ENCODE measurements at regions not wholly inside any gene's neighbourhood (a gene's known extent, or its start where the extent isn't known, plus 50 kb on each side); places are given as distances from the start of the nearest gene placed in this dataset.
A peak's percentile ranks its signal among the peaks of the same experiment; 100 is the strongest.

DNA sequence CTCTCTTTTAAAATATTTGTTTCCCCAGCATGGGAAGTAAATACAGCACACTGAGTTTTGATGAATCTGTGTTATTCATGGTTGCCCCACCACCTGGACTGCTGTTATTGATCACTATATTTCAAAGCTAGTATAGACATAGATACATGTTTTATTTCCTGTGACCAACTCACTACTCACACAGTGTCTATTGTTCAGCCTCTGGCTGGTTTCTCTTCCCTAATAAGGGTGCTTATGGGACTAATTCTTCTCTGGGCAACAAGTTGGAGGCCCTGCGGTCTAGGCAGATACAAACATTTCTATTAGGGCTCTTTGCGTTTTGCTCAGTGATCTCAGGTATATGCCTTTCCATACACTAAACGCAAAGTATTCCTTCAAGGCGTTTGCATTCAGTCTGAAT, 1191.0 kb upstream of the TMEM132C start:
- DNase-seq: no peak

DNA sequence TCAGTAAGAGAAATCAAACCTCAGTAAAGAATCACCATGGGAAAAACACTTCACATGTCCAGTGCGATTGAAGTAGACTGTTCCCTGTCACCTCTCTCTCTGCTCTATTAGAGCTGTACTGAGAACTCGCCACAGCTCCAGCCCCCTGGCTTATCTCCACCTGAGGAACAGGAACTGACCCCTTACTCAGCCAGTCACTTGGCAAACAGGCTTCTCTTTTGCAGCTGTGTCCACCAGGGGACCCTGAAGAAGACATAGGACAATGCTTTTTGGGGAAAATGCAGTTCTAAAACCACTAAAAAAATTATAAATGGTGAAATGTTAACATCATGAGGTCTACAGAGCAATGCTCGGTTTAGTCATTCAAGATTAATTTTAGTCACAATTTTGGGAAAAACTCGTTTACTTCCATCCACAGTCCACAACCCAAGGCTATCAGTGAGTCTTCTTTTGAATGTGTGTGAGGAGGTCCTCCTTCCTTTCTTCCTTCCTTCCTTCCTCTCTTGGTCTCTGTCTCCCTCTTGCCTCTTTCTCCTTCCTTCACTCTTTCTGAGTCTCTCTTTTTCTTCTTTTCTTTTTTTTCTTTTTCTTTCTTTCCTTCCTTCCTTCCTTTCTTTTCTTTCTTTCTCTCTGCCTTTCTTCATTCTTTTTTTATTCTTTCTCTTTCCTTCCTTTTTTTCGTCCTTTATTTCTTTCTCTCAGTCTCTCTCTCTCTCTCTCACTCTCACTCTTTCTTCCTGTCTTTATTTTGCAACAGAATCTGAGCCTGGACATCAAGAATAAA, 1189.5 kb upstream of the TMEM132C start:
- DNase-seq: no peak

DNA sequence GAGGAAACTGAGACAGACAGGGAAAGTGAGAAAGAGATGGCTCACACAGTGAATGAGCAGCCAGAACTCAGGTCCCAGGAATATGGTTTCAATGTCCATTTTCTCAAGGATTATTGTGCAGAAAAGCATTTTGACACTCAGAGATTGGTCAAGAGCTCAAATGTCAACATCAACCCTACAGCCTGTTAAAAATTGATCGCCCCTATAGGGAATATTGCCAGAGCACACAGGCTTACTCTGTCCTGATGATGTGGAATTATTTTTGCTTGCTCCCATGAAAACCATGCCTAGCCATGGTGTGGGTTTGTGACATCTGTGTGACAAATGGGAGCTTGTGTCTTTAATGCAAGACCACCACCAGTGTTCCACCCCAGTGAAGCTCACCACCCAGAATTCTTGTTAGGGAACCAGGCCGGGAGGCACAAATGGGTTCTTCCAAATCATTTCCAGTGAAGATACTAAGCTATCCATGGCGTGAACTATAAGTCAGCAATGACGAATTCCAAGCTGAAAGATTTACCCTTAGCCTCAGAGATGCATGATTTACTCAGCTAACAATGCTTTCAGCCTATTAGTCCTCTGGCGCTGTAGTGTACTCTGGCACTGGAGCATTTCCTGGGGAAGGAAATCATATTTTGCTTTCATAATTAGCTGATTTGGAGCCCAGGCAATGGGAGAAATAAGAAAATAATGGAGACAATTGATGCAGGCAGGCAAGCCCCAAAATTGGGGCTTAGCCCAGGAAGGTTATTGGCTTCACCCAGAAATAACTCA, 1188.2 kb upstream of the TMEM132C start:
- DNase-seq: no peak

DNA sequence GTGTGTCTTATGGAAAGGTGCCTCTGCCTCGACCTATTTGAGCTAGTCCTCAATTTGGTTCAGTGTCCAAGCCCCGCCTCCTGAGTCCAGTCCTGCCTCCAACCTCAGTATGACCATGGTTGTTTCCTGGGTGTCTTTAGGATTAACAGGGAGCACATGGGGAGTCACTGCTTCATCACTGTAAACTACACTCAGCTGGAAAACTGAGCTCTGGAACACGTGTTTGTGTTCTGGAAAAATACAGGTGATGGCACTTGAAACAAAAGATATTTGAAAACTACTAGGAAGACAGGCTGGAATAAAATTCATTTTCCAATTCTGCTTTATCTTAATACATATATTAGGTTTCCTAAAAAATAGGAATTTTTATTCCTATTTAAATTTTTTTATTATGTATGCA, 1187.3 kb upstream of the TMEM132C start:
- no peak for DNase-seq

DNA sequence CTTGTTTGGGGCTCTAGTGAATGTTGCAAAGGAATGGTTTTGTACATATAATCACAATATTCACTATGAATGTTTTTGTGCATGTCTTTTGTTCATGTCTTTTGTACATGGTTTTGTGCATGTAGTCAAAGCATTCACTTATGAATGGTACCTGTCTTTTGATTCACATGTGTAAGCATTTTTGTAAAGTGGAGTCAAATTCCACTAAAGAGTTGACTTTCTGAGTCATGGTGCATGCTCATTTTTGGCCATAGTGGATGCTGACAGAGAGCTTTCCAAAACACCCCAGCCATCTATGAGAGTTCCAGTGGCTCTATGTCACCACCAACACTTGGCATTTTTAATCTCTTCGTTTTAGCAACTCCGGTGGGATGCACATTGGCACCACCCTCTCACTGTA, 1185.9 kb upstream of the TMEM132C start:
- no peak for DNase-seq

DNA sequence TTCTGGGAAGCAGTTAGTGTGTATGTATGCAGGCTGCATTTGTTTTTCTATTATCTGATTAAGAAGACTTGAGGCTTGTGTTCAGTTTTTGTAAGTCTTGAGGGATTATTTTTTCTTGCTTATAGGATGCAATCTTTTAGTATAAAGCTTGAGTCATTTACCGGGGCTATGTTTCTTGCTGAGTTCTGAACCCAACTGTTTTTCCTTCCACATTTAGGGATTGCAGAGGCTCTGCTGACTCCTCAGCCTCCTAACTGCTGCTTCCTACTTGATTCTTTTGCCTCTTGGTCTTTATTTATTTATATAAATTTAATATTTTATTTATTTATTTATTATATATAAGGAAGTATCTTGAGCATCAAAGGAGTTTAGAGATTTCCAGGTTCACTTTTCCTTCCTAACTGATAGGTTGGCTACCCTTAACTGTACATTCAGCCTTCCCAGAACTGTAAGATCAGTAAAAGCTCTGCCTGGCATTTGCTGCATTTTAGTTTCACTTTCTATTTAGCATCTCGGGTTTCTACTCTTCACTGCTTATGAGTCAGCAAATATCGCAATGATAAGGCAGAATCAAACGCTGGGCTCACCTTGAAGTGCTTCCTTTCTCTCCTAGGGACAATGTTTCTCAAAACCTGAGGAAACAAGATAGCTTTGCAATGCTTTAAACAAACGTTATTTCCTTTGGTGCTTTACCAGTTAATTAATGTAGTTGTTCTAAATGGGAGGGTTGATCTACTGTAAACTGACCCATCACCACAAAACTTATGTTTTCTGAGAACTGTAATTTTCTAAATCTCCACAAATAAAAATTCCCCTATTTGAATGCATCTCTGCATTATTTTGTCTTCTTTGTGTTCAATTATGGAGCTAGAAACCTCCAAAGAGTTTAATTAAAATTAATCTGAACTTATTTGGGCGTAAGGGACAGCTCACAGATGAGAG, 1183.7 kb upstream of the TMEM132C start:
- DNase-seq: no peak

DNA sequence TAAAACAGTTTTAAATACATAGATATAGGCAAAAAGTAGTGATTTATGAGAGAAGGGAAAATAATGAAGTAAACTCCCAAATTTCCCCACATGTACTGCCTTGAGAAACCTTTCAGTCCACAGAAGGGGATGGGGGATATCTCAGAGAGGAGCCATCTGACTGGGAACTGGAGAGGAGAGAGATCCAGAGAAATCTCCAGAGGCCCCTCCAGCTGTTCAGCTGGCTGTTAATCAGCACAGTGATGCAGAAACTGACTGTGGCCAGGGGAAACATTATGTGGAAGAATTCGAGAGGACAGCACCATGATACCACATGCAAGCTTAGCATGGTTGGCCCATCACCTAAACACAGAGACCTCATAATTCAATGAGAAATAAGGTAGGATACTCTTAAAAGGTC, 1165.9 kb upstream of the TMEM132C start:
- no peak for DNase-seq

DNA sequence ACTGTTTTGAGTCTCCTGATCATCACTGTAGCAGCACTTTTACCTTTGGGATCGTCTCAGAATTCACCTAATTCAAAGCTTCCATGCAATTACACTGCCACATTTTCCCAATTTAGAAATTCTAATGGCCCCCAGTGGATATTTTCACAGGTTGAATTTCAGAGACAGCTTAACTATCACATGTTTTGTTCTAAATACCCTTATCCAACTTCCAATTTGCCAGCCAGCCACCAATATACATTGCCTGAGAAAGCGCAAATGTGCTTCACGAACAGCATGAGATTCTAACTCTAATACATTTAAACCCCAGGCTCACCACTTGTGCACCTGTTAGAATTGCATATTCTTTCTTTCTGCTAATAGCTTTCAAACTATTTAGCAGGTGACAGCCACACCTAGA, 1160.9 kb upstream of the TMEM132C start:
- no peak for DNase-seq

DNA sequence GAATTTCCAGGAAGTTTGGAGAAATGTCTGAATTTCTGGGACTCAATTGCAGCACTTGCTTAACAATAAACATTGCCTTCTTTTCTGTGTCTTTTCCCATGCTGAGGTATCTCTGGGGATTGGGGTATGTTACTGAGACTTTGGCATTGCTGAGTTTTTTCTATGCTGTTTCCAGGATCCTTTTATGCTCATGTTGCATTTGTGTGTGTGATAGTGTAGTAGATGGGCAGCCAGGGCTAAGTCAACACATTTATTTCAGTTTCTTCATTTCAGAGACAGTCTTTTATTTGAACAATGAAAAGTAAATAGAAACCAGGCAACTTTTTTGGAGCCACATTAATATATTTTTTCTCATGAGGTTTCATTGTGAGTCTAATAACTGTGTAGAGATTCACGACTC, 1160.3 kb upstream of the TMEM132C start:
- no peak for DNase-seq

DNA sequence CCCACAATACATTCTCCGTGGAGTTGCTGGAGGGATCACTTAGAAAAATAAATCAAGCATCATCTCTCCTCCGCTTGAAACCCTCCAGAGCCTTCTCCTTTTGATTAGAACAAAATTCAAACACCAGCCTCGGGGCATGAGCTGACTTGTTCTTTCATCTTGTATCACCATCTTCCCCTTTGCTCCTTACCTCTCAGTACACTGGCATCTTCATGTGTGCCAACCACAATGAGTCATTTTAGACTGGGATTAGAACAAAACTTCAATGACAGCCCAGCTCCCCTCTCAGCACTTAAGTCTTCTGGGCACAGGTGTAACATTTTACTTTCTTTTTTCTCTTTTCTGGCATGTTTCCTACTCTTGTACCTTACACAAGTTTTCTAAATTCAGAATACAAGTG, 1159.2 kb upstream of the TMEM132C start:
- no peak for DNase-seq

DNA sequence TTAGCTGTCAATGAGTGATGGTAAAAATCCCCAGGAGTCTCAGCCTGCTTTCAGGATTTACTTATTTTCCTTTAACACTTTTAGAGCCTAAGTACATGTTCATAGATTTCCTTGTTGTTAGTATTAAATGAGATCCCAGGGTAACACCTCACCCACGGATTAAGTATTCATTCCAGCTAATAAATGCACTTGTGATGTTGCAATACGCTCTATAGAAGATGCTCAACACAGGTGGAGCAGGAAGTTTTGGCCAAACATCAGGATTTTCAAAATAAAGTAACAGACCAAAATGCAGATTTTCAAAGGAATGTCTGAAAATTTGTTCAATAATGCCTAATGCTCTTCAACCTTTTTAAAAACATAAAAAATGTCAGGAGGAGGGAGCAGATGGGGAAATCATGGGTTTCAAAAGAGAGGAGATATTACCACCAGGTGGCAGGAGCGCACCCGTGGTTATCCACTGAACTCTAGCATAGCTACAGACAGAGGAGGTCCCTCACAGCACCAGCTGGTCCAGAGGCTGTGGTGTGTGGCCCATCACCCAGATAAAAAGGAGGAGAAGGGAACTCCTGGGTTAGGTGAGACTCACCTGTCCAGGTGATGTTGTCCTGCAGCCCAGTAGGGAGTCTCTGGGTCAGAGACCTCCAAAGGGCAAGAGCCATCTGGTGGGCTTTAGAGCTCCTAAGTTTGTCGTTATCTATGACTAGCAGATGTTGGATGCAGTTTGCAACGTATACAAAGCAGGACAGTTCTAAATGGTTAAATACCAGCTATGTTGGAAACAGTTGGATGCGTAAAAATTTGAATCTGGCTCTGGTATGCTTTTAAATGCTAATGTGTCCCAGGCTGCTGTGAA, 1158.4 kb upstream of the TMEM132C start:
- no peak for DNase-seq

DNA sequence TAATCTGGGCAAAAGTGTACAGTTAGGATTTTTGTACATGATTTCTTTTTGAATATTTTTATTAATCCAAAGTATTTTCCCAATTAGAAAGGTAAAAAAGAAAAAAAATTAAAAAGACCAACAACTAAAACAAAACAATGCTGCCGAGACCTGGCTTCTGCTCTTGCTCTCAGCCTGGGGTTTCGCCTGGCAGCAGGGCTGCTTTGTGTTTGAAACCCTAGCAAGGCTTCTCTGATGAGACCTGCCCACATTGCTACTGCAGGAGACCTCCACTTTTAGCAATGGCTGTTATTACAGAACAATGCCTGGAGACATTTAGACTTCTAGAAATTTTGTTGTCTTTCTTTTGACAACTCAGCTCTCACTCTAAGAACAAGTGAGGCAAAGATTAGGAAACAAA, 1153.0 kb upstream of the TMEM132C start:
- no peak for DNase-seq

DNA sequence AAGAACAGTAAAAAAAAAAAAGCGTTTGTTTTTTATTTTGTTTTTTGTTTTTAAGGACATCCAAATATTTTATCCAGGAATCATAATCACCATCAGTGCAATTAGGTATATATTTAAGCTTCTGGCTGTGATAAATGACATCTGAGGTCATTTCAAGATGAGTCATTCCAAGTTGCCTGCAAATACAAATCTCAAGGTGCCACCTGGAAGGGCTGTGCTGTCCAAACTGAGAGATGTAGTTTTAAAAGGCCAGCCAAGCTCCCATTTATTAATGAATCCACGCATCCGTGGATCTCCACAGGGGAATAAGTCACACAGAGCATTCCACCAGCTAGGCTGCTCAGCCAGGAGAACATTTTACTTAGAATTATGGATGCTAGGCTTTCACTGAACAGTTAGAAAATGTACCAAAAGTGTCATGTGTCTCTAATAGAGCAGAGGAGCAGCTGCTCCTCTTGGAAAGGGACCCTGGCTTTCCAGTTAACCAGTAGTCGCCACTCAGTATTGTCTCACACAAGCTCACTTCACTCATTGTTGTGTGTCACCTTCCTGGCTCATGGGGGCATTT, 1151.4 kb upstream of the TMEM132C start:
- DNase-seq: peak in 1 of 2 experiments; percentile 15

DNA sequence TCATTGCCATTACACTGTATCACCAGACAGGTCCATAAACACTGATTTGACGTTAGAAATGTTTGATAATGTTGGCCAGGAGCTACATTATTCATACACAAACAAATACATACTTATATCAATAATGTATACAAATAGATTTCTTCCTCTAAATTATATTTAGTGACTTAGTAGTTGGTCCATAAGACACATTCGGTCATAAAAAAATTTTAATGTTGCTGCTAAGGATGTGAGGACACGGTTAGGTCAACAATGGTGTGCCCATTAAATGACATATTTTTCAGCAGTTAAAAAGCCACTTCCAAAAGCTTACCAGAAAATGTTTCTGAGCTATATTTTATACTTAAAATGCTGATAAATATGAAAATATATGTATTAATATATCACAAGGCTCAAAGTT, 1148.7 kb upstream of the TMEM132C start:
- DNase-seq: no peak

DNA sequence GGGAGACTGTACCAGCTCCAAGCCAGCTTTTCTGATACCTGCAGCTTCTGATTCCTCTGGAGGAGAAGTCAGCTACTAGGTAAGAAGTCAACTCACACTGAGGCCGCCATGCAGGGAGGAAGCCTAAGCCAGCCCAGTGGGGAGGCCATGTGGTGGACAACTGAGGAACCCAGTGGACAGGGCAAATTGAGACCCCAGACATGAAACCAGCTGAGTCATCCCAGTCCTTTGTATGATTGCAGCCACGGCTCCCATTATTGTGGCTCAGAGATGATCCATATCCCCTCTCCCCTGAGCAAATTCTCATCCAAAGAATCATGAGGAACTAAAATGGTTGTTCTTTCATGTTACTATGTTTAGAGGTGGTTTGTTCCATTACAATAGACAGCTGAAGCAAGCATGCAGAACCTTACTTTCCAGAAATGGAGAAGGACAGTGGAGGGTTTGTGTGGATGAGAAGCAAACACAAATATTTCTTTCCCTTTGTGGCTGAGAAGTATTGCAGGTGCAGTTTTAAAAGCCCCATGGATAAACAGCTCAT, 1147.3 kb upstream of the TMEM132C start:
- no peak for DNase-seq

DNA sequence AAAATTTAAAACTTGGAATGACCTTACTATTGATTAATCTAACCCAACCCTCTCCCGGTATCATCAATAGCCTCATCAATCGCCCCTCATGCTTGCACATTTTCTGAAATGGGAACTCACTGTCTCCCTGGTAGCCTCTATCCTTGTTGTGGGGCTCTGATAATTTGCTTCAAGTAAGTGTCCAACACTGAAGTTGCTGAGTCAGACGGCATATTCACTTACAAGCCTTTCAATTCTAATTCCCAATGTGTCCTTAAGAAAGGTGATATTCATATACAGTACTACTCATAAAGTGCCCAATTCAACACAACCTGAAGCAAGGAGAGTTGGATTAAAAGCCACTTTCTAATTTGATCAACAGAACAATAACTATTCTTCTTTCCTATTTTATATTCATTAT, 1146.1 kb upstream of the TMEM132C start:
- DNase-seq: no peak

DNA sequence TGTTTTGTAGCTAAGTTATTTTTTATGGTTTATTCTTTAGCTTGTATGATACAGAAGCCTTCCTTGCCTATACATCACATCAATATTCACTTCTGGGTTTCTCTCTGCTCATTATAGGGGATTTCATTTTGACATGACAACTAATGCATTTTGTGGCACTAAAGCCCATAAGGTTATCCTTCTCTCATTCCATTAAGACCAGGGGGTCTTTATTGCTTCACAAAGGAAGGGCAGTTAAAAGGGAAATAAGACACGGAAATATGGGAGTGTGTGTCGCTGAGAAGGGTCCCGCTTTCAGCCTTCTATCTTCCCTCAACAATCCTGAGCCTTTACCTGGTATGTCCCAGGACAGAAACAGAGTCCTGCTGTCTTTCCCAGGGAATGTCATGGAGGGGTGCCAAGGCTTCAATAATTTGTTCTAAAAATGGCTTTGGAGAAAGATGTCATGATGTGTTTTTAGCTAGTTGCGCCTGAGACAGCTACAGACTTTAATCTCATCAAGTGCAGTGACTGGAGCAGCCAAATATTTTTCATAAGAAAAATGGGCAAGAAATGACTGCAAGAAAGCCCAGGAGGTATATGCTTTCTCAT, 1145.4 kb upstream of the TMEM132C start:
- no peak for DNase-seq

DNA sequence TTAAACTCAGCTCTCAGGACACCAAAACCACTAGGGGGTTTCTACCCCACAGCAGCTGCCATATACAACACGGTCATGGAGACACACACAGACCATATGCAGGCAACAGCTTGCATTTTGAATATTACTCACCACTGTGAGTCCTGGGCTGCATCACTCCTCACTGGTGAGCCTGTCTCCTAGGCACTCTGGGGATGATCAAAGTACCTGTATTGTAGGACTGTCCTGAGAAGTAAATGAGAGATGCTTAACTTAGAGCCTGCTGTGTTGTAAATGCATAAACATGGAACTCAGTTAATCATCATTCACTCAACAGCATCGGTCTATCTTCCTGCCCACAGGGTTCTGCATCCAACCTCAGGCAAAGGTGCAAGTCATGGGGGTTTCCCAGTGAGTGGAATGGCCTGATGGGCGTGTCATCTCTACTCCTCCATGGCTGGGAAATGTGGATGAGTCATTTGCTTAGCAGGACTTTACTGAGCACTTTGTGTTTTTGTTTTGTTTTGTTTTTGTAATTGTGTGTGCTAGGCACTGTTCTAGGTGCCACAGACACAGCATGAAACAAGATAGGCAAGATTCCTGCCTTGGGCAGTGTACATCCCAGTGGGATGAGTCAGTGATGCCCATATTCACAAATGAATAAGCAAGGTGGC, 1141.2 kb upstream of the TMEM132C start:
- no peak for DNase-seq

DNA sequence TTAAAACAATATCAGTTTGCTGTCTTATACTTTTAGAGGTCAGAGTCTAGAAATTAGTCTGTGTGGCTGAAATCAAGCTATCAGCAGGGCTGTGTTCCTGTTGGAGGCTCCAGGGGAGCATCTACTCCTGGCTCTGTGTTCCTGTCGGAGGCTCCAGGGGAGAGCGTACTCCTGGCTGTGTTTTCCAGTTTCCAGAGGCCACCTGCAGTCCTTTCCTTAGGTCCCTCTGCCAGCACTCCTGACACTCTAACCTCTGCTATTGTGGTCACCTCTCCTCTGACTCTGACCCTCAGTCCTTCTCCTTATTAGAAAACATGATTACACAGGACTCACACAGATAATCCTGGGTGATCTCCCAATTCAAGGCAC, 1140.7 kb upstream of the TMEM132C start:
- DNase-seq: no peak

DNA sequence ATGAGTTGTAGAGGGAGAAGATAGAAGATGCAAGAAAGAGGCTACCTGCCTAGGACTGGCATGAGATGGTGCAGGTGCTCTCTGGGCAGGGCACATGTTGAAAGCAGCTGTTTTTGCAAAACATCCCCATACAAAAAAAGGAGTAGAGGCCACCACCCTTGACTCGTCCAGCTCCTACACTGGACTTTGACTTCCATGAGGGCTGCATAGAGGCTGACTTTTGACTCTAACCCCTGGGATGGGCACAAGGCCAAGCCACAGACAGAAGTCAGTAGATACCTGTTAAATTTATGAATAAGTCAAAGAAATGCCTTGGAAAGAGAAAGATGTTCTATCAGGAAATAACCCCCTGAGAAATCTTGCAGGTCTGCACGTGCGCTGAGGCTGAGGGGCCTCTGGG, 1139.1 kb upstream of the TMEM132C start:
- no peak for DNase-seq
